ENCODE measurements at regions not wholly inside any gene's neighbourhood (a gene's known extent, or its start where the extent isn't known, plus 50 kb on each side); places are given as distances from the start of the nearest gene placed in this dataset.

- peaks cover 4% of the 10 kb centered on the region; the same call in 1 of the 2 replicates for H3K9me3 Mint-ChIP-seq
Measured at GRCh38 chr5:130282049-130282448, 377.8 kb downstream of the CHSY3 start.

More at GRCh38 chr5:130282049-130282448, 377.8 kb downstream of the CHSY3 start:
- H3K27me3 Mint-ChIP-seq (ENCODE audit: low read depth): peaks cover 41% of the 10 kb centered on the region
- H3K4me3 Mint-ChIP-seq: no peak overlapping the region
- DNase-seq (ENCODE audit: low spot score) (no peak), ATAC-seq (no peak)
- H3K27ac Mint-ChIP-seq: no peak overlapping the region
- H3K4me1 Mint-ChIP-seq: peaks cover 5% of the 10 kb centered on the region; the same call in 1 of the 2 replicates
- ChIA-PET CTCF (no interaction called here), POLR2A (no interaction called here)
- H3K36me3 Mint-ChIP-seq: no peaks in the 10 kb centered on the region
- TF ChIP-seq PREB (CRISPR knock-in tag; IDR thresholded peaks at IDR 0.05; ENCODE audit: borderline replicate concordance): no peak
- no peak for TF ChIP-seq STAT6 (CRISPR knock-in tag; conservative IDR thresholded peaks at IDR 0.05; ENCODE audit: low read depth)
- no peak for TF ChIP-seq CREM (CRISPR knock-in tag; IDR thresholded peaks at IDR 0.05)
- TF ChIP-seq ZNF423 (CRISPR knock-in tag; IDR thresholded peaks at IDR 0.05): no peak
- TF ChIP-seq SP1 (CRISPR knock-in tag; conservative IDR thresholded peaks at IDR 0.05): no peak
- no peak for TF ChIP-seq ZMAT4 (CRISPR knock-in tag; IDR thresholded peaks at IDR 0.05)
- TF ChIP-seq ZNF281 (CRISPR knock-in tag; IDR thresholded peaks at IDR 0.05): no peak
- no peak for TF ChIP-seq ATF2 (CRISPR knock-in tag; IDR thresholded peaks at IDR 0.05; ENCODE audit: borderline replicate concordance, low read depth)
- no peak for TF ChIP-seq FOXJ3 (CRISPR knock-in tag; IDR thresholded peaks at IDR 0.05; ENCODE audit: borderline replicate concordance)
